K562 (cell line): ENCODE measurements at regions not wholly inside any gene's neighbourhood (a gene's known extent, or its start where the extent isn't known, plus 50 kb on each side); places are given as distances from the start of the nearest gene placed in this dataset.

ENCODE experiments used
- BACH1 ChIP-seq: fragments of 200-800 bp; sonication (Bioruptor generic); IDR thresholded peaks from 2 replicates; pipeline ENCODE4 v1.6.1; 2016; ENCODE audit warnings: missing genetic modification characterization, missing compliant biosample characterization
- EZH2 ChIP-seq: IDR thresholded peaks from 2 replicates; pipeline ENCODE4 v1.6.1; 2012; ENCODE audit warnings: low read depth, mild to moderate bottlenecking, inconsistent platforms, low read length, borderline replicate concordance
- GABPA ChIP-seq: fragments of 200-800 bp; sonication (Bioruptor generic); conservative IDR thresholded peaks from 2 replicates; pipeline ENCODE4 v1.6.1; 2016; ENCODE audit warnings: low read depth, missing genetic modification characterization, missing compliant biosample characterization
- JUND ChIP-seq, 2 experiments: IDR thresholded peaks; 2 replicates in 1 of 2; 3 replicates in 1 of 2; pipeline ENCODE4 v1.6.1; 2011; ENCODE audit warnings: borderline replicate concordance in 2 of 2, low read depth in 2 of 2, low read length in 2 of 2, improper control_type of control experiment in 1 of 2, missing biosample characterization in 1 of 2, missing genetic modification characterization in 1 of 2, missing genetic modification reagents in 1 of 2
- KAT7 ChIP-seq: sonication (generic); formaldehyde crosslinking; IDR thresholded peaks from 2 replicates; pipeline ENCODE4 v1.8.0; 2022; ENCODE audit warnings: missing genetic modification reagents, mild to moderate bottlenecking, borderline replicate concordance
- RB1 ChIP-seq: fragments of 450-650 bp; IDR thresholded peaks from 2 replicates; pipeline ENCODE4 v1.6.1; 2017; ENCODE audit warnings: low read depth, mild to moderate bottlenecking
- TEAD4 ChIP-seq, 2 experiments: sonication (generic) in 1 of 2; formaldehyde crosslinking in 1 of 2; IDR thresholded peaks; 2 replicates each; pipeline versions ENCODE4 v1.6.1 to v1.8.0; 2012 to 2022; ENCODE audit warnings: borderline replicate concordance in 1 of 2, inconsistent platforms in 1 of 2, low read length in 1 of 2, mild to moderate bottlenecking in 1 of 2, missing genetic modification reagents in 1 of 2
- TF ChIP-seq, protein P1 (sequence below), 2 experiments: fragments of 450-650 bp; formaldehyde crosslinking in 1 of 2; IDR thresholded peaks; 2 replicates each; pipeline versions ENCODE4 v1.4.0 to v1.6.1; 2014 to 2020; ENCODE audit warnings: mild to moderate bottlenecking in 2 of 2, borderline replicate concordance in 1 of 2, low read depth in 1 of 2
- TF ChIP-seq, protein P2 (sequence below), 3 experiments: IDR thresholded peaks in 2 of 3; conservative IDR thresholded peaks in 1 of 3; 2 replicates each; pipeline ENCODE4 v1.5.1; 2011 to 2012; ENCODE audit warnings: low read length in 3 of 3, mild to moderate bottlenecking in 3 of 3, control low read depth in 2 of 3, improper control_type of control experiment in 1 of 3, inconsistent platforms in 1 of 3, low read depth in 1 of 3, mixed read lengths in 1 of 3, moderate library complexity in 1 of 3; ENCODE audit not compliant: insufficient read depth in 2 of 3

DNA sequence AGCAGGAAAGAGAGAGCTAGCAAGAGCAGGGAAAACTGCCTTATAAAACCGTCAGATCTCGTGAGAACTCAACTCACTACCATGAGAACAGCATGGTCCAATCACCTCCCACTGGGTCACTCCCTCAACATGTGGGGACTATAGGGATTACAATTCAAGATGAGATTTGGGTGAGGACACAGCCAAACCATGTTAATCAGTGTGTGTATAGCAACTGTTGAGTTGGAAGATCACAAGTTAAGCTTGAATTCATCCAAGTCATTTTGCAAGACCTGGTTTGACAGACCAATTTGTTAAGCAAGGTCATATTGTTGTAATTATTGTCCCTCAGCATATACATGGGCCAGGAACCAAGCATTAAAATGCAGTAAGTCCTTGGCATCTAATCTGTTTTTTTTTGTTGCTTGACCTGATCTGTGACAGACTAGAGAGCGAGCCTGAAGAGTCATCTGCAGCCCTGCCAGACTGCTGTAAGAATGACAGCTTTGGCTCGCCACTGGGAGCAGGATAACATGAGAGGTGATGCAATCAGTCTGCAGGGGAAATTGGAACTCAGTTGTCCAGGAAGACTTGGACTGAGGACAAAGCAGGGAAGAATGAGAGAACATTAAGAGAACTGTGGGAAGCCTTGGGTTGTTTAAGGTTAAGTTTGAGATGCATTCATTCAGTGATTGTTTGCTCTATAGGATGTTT is 297.6 kb upstream of the SEL1L start:
- no peak for TF ChIP-seq GABPA (tag)
- TF ChIP-seq, protein P1, sequence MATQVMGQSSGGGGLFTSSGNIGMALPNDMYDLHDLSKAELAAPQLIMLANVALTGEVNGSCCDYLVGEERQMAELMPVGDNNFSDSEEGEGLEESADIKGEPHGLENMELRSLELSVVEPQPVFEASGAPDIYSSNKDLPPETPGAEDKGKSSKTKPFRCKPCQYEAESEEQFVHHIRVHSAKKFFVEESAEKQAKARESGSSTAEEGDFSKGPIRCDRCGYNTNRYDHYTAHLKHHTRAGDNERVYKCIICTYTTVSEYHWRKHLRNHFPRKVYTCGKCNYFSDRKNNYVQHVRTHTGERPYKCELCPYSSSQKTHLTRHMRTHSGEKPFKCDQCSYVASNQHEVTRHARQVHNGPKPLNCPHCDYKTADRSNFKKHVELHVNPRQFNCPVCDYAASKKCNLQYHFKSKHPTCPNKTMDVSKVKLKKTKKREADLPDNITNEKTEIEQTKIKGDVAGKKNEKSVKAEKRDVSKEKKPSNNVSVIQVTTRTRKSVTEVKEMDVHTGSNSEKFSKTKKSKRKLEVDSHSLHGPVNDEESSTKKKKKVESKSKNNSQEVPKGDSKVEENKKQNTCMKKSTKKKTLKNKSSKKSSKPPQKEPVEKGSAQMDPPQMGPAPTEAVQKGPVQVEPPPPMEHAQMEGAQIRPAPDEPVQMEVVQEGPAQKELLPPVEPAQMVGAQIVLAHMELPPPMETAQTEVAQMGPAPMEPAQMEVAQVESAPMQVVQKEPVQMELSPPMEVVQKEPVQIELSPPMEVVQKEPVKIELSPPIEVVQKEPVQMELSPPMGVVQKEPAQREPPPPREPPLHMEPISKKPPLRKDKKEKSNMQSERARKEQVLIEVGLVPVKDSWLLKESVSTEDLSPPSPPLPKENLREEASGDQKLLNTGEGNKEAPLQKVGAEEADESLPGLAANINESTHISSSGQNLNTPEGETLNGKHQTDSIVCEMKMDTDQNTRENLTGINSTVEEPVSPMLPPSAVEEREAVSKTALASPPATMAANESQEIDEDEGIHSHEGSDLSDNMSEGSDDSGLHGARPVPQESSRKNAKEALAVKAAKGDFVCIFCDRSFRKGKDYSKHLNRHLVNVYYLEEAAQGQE (IDR thresholded peaks at IDR 0.05; ENCODE audit: borderline replicate concordance): no peak
- TF ChIP-seq, protein P1 (CRISPR knock-in tag; IDR thresholded peaks at IDR 0.05; ENCODE audit: low read depth): no peak
- TF ChIP-seq EZH2: no peak
- TF ChIP-seq RB1: no peak
- TF ChIP-seq JUND (IDR thresholded peaks at IDR 0.05; ENCODE audit: borderline replicate concordance, low read depth, low read length): no peak
- no peak for TF ChIP-seq JUND (tag; IDR thresholded peaks at IDR 0.05; ENCODE audit: borderline replicate concordance, low read depth, low read length)
- TF ChIP-seq KAT7 (CRISPR knock-in tag): no peak
- TF ChIP-seq, protein P2, sequence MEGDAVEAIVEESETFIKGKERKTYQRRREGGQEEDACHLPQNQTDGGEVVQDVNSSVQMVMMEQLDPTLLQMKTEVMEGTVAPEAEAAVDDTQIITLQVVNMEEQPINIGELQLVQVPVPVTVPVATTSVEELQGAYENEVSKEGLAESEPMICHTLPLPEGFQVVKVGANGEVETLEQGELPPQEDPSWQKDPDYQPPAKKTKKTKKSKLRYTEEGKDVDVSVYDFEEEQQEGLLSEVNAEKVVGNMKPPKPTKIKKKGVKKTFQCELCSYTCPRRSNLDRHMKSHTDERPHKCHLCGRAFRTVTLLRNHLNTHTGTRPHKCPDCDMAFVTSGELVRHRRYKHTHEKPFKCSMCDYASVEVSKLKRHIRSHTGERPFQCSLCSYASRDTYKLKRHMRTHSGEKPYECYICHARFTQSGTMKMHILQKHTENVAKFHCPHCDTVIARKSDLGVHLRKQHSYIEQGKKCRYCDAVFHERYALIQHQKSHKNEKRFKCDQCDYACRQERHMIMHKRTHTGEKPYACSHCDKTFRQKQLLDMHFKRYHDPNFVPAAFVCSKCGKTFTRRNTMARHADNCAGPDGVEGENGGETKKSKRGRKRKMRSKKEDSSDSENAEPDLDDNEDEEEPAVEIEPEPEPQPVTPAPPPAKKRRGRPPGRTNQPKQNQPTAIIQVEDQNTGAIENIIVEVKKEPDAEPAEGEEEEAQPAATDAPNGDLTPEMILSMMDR (IDR thresholded peaks at IDR 0.05 in 2 of 3, conservative IDR thresholded peaks at IDR 0.05 in 1 of 3; ENCODE audit: insufficient read depth in 2 of 3, low read depth in 1 of 3, low read length in 3 of 3): no peak
- TF ChIP-seq TEAD4 (IDR thresholded peaks at IDR 0.05; ENCODE audit: low read length): no peak
- TF ChIP-seq TEAD4 (CRISPR knock-in tag; IDR thresholded peaks at IDR 0.05; ENCODE audit: borderline replicate concordance): no peak
- no peak for TF ChIP-seq BACH1 (tag)
